NOMO-1 treated with dmso at 0.1 percent for 144 hours (cell line): ENCODE measurements at regions not wholly inside any gene's neighbourhood (a gene's known extent, or its start where the extent isn't known, plus 50 kb on each side); places are given as distances from the start of the nearest gene placed in this dataset.

ENCODE experiments used
- DNase-seq: peaks from one replicate; lab custom pipeline; 2025; ENCODE audit not compliant: unreplicated experiment; lab: John Stamatoyannopoulos, UW

DNA sequence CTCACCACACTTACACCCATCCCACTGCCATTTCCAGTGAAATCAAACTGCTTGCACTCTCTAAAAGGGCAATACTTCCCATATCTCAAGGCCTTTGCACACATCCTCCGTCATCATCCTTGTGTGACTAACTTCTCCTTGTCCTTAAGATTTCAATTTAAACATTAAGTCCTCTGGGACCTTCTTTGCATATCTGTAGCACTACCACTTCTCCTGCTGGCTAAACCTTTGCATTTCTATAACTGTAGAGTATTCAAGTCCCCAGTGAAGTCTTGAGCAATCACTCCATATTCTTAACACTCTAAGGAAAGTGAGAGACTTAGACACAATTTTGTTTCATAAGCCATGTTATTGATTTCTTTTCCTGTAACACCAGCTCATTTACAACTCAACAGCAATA, 136.8 kb upstream of the EPHA4 start:
- DNase-seq, result no peak

DNA sequence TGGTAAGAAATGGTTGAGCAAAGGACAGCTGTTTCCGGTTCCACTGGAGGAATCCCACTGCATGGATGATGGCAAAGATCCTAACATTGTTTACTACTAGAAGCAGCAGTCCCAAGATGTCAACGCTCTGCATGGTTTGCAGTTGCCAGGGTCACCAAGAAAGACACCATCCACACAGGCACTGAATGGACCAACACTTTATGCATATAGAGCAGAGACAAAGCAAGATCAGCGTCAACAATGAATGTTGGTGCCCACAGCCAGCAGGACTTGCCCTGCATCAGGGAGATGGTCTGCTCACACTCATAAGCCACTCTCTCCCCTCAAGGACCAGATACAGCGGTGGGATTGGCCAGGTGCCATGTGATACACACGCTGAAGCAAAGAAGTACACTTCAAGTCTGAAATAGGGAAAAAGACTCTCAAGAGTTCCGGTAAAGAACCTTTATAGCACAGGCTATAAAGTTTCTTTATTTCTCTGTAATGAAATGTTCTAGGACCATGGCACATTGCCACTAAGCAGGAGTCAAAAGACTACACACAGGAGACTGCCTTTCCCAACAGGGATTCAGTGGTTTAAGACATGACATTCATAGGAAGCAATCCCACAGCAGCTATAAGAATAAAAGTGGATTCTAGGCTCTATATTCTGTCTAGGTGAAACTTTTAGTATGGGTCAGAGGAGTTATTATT, 133.2 kb upstream of the EPHA4 start:
- DNase-seq, result no peak

DNA sequence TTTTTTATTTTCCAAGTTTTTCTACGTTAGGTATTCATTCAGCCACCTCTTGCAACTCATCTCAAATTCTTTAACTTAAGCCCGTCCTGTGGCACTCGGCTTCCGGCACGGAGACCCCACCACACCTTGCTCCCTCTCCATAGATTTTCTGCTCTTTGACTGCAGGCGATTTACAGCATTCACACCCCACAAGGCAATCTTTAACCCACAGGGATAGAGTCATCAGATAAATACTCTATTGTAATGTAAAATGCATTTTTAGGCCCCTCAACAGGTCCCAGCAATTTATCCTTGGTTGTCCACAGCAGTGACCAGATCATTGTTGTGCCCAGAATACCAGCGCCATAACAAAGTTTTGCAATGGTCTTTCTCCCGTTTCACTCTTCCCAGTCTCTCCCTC, 132.3 kb upstream of the EPHA4 start:
- no peak for DNase-seq

DNA sequence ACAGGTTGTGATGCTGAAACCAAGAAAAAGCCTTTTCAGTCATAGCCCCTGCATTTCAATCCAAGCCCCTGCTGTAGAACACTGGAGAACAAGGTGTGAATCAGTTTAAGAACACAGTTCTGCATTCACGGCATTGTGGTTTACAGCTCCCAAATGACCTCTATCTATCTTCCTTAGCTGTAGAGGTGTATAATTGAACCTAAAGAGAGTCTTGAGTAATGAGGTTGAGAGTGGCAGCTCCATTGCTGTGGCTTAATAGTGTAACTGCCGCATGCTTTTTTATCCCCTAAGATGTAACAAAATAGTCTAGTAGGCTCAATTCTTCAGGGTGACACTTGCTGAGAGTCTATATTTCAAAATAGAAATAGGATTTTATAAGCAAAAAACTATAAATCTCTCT, 121.3 kb upstream of the EPHA4 start:
- DNase-seq, result no peak

DNA sequence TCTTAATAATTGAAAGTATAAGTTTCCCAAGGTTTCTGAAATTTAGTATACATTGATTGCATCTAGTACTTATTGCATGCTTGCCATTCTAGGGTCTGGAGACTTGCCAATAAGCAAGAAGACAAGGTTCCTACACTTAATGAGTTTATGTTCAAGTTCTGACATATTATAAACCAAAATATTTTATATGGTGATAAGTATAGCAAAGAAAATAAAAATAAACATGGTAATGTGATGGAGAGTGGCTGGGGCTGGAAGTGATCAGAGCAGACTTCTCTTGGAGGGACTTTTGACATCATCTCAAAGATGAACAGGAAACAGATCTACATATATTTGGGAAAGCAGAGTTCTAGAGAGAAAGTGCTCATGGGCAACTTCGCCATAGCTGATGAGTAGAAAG, 119.5 kb upstream of the EPHA4 start:
- no peak for DNase-seq

DNA sequence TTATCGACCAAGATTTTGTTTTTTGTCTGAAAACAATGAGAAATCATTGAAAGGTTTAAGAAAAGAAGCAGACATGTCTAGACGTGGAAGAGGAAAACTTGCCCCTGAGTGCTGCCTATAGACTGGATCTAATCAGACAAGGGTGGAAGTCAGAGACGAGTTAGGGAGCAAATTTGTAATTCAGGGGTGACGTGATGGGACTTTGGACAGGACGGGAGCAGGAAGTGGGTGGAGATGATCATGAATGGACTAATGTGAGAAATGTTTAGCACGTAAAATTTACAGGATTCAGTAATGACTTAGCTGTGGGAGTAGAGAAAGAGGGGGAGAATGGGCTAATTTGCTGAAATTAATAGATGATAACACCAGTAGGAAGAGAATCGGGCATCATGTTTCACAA, 117.0 kb upstream of the EPHA4 start:
- no peak for DNase-seq

DNA sequence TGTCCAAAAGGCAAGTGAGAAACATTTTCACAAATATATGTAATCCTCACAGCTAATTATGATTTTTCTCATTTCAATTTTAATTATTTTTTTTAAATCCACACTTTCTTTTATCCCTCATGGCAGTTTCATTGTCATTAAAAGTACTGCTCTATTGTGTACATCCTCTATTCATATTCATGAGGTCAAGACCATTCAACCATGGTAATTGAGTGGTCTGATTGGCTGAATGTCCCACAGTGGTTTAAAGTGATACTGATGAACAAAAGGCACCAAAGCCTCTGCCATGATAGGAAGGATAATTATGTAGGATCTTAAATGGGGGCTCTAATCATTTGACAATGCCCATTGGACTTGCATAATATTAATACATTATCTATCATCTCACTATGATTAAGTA, 108.4 kb upstream of the EPHA4 start:
- DNase-seq, result no peak

DNA sequence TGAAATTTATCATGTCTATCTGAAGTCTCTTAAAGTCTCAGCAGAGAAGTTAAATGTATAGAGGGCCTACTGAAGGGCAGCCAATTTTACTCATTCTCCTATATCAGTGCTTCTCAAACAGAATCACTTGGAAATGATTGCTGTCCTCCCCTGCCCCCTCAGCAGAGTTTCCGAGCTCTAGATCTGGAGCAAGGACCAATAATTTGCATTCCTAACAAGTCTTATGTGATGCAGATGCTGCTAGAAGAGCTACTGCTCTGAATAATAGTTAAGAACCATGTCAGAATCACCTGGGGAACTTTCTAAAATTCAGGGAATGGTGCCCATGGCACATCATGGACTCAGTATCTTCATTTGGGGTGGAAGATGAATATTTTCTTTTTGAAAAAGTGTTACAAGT, 105.6 kb upstream of the EPHA4 start:
- DNase-seq, result no peak

DNA sequence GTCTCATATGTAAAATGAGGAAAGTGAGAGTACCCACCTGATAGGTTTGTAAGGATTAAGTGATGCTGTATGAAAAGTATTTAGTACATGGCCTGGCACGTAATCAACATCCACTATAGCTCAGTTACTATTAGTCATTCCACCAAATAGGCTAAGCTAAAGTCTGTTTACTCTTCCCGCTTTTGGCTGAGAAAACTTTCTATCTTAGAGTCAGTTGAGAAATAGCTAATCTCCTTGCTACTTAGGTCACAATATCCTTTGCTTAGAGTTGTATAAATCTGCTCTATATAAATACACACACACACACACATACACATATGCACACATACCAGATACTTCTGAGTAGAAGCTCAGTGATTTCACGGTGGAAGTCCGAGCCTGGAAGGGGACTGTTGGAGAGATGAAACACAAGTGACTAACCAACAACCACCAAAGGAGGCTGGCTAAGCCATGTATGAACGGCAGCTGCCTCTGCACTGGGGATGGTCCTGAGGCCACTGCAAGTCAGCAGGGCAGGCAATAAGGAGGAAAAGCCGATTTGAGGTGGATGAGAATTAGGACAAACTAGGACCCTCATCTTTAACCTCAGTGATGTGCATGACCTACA, 104.6 kb upstream of the EPHA4 start:
- no peak for DNase-seq

DNA sequence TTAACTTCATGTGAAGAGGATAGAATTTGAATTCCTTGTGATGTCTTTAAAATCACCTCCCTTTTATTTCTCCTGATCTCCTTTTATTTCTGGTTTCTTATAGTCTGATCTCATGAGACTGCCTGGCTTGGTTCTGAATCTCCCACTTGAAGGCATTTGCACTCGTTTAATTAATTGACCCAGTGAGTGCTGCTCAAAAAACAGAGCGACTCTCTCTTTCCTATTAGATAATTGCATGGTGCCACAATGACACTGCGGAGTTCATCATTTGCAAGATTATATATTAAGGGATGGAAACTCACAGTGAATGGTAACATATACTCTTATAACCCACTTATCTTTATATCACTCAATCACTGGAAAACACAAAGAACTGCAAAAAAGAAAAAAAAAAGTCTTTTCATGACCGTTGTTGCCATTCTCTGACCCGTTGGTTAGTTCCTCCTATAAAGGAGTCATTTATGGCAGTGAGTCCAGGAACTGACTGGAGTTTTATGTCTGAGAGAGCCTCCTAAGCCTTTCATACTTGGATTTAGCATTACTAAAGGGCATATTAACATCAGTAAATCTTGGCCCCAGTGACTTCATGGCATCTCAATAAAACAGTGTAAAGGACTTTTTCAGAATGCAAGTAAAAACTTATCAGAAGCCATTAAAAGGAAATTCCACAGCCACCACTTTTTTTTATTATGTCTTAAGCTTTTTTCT, 103.3 kb upstream of the EPHA4 start:
- DNase-seq, result no peak

DNA sequence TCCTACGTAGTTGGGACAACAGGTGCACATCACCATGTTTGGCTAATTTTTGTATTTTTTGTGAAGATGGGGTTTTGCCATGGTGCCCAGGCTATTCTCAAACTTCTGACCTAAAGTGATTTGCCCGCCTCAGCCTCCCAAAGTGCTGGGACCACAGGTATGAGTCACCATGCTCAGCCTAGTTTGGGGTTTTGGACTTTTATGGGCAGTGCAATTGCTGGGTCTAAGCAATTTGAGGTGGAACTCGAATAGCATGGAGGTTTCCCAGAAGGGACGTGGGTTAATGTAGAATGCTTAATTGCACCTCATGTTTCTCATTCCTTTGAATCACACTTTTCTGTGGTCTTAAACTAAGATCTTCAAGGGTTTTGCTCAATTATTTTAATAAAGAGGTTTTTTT, 102.3 kb upstream of the EPHA4 start:
- no peak for DNase-seq

DNA sequence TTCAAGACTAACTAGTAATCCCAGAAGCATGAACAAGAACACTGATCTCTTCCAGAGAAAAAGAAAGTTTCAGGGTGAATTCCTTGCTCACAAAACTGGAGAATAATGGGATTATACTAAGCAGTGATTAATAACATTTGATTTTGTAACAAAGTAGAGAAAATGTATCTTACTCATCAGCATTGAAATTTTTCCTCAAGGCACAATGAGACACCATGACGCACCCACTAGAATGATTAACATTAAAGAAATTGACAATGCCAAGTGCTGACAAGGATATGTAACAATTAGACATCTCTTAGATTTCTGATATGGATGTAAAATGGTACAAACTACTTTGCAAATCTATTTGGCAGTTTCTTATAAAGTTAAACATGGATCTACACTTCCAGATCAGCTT, 101.1 kb upstream of the EPHA4 start:
- DNase-seq, result no peak

DNA sequence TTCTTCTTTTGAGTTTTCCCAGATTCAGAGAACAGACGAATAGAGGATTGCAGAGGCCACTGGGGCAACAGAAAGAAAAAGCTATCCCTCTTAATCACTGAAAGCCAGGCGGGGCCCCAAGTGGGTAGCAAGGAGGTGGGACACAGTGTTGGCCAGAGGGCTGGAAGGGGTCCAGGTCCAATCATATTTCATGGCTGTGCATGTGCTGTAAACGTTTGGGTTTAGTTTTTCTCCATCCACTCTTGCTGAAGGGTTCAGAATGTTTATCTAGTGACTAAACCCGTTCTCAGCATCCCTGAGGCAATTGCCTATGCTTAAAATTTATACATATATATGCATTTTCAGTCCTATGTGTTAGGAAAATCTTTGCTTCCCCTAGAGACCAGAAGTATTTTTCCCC, 99.4 kb upstream of the EPHA4 start:
- DNase-seq, result no peak

DNA sequence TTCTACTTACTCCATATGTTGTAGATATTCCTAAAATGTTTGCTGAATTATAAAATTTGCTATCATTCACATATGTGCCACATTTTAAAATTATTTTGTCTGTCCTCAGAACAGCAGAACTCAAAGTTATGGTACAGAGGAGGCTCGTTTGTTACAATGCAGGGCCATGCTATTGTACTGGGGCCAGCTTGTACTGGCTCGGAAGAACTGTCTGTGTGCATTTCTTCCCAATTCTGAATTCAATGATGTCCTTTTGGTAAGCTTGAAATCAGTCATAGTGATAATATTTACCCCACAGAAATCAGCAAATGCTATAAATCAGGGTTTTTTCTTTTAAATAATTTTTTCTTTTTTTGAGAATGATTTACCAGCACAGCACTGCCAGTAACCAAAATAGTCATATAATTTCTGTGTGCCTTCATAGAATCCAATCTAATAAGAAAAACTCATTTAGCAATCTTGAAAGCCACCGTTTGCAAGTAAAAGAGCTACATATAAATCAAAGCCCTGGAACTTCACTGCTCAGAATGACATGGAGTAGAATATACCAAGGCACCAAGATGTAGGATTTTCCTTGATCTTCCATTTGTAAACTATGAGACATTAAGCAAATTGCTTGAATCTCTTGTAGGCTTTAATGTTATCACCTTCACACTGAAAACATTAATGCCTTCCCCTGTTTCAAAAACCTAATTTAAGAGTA, 90.7 kb upstream of the EPHA4 start:
- no peak for DNase-seq

DNA sequence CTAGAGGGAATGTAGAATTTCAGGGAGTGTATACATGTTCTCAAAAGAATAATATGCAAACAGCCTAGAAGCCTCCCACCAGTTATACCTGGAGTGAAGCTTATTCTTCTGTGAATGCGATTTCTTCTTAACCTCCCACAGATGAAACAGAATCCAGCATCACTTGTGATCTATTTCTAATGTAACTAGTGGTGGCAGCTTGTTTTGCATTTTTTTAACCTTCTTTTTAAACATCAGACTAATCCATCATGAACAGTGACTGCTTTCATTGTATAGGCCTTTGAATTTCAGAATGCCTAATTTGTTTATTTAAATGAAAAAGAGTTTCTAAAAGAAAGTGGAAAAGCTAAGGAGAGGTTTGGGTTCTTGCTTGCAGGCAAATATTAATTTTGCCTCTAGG, 85.7 kb upstream of the EPHA4 start:
- DNase-seq, result no peak

DNA sequence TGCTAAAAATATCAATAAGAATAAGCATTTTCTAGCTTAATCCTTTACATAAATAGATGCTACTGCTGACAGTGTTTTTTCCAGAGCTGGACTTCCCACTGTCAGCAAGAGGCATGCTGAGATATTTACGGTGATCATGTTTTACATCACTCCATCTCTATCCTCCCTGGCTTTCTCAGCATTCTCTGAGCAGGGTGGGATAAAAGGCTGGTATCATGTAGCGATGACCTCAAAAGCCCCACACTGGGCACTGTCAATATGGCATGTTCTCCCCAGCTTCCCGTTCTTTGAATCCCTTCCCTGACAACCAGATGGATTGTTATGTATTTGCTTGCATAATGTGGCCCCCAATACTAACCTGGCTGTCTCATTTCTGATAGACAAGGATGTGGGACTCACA, 83.2 kb upstream of the EPHA4 start:
- DNase-seq, result no peak

DNA sequence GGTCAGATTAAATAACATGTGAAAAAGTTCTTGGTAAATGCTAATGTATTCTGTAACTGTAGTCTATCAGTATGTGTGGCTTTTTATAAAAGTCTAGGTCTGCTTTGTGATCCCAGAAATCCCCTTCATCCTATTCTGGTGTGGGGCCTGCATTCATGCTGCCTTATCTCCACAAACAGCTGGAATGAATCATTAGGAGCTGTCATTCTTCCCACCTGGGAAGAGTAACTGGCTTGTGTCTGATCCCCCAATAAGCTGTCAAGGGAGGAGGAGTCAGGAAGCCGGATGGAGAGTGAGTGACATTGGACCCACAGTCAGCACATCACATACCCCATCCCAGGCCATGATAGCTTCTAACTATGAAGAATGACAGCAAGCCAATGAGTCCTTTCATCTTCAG, 81.1 kb upstream of the EPHA4 start:
- DNase-seq, result no peak

DNA sequence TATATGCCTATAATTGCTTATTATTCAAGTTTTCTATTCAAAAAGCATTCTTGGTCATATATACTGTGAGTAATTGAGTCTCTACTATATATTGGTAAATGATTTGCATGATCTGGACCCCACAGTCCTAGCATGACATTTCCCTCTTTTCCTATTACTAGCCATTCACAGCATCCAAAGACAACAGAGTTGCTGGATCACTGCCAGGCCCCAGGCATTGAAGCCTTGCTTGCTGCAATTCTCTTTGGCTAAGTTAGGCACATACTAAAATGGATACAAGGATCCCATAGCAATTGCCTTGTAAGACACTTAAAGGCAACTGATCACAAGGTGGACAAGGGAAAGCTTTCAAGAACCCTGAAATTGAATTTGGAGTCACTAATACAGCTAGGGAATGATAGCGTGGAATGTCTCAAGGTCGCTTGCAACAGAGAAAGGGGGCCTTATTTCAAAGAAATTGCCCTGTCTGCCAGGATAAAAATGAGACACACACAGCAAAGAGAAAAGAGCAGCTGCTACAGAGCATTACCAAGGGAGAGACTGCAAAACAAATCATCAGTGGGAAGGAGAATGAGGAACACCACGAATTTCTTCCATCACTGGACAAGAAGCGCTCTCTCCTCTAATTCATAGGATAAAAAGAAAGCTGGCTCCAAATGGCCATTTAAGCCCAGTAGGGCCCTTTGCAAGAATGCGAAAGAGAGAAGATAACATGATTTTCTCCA, 77.1 kb upstream of the EPHA4 start:
- no peak for DNase-seq

DNA sequence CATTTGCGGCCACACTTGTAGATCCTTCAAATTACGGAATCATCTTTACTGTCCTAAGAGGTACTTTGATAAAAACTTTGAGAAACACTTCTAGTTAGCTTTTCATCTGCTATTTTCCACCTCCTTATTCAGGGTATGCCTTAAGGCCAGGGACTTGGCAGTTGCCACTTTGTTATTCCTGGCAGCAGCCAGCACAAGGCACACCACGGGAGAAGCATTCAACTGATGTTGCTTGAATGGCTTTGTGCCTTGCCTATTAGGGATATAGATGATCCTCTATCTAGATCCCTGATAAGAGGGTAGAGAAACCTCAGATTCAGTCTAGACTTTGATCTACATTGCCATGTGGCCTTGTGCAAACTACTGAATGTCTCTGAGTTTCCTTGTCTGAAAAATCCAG, 70.3 kb upstream of the EPHA4 start:
- no peak for DNase-seq

DNA sequence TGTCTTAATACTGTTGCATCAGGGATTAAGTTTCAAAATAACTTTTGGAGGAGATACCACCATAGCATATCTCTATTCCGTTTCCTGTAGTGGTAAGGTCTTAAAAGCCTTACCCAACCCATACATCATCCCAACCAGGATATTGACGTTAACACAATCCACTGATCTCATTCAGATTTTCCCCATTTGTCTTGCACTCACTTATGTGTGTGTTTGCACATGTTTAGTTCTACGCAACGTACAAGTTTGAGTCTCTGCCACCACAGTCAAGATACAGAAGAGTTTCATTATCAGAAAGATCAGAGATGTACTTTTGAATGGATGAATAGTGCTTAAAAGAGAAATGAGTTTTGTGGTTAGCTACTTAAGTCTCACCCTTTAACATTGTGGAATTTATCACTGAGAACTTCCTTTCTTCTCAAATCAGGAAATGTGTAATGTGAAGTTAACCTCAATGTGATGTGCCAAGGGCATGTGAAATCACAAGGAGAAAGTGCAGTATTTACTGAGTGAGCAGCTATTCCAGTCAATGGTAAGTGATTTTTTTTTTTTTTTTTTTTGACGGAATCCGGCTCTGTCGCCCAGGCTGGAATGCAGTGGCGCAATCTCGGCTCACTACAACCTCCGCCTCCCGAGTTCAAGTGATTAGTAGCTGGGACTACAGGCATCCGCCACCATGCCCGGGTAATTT, 69.2 kb upstream of the EPHA4 start:
- DNase-seq, result no peak

DNA sequence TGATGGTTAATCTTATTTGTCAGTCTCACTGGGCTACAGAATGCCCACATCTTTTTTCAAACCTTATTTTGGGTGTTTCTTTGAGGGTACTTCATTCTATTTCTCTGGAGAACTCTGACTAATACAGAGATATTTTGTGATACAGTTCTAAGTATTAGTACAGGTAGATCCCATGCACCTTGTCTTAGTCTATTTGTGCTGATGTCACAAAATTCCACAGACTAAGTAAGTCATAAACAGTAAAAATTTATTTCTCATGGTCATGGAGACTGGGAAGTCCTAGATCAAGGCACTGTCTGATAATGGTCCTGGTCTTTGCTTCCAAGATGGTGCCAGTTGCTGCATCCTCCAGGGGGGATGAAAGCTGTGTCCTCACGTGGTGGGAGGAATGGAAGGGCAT, 68.6 kb upstream of the EPHA4 start:
- no peak for DNase-seq
